Posterior cingulate gyrus (tissue), 11 donors: ENCODE measurements at regions not wholly inside any gene's neighbourhood (a gene's known extent, or its start where the extent isn't known, plus 50 kb on each side); places are given as distances from the start of the nearest gene placed in this dataset.
"Not testable (repeated sequence)": the region's sequence is repeated elsewhere in the genome, so short reads cannot be mapped to it uniquely, and the experiment has no call there.

Source experiments
- DNase-seq, 10 donors: peaks; one replicate each; pipeline versions ENCODE4 v3.0.0 to v3.0.0-alpha.2; 2020 to 2021; ENCODE audit warnings: mixed read lengths in 3 of 10
- intact Hi-C: fragments of 100-400 bp; cut with DNase I; formaldehyde crosslinking; loops from one replicate; pipeline ENCODE4 v1.15.1; 2023

- no peak for DNase-seq
- intact Hi-C loops = no loop called here
Measured at GRCh38 chr5:167295681-167296005, 995.8 kb upstream of the WWC1 start.

DNA sequence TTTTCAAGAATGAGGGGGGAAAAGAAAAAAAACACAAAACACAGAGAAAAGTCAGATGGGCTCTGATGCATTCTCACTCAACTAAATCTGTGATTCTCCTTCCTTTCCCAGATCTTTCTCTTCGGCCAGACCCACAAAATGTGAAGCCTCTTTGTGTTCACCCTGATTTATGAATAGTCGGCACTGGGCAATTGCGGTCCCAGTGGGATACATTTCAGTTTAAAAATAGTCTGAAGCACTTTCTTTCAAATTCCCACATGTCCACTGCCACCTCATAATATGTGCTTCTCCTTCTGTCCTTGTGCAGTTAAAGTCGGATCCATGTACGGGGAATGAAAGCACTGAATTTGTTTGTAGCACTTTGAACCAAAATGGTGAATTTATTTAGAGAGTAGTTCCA is 995.4 kb upstream of the WWC1 start:
- intact Hi-C loops = no loop called here
- DNase-seq = no peak

DNA sequence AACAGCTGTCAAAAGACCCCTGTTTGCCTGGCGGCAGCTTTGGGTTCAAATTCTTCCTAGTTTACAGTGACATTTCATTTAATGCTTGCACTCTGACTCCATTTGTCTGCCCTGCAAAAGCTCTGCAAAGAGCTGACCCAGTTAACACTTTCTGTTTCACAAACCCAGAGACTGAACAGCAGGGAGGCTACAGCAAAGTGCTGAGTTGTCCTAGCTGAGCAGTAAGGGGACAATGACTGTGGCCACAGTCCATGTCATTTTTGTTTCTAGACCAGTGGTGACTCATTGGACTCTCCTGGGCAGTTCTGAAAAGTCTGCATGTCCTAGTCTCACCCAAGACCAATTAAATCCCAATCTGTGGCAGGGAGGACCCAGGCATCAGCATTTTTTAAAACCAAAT is 994.8 kb upstream of the WWC1 start:
- DNase-seq = no peak
- intact Hi-C loops = no loop called here

DNA sequence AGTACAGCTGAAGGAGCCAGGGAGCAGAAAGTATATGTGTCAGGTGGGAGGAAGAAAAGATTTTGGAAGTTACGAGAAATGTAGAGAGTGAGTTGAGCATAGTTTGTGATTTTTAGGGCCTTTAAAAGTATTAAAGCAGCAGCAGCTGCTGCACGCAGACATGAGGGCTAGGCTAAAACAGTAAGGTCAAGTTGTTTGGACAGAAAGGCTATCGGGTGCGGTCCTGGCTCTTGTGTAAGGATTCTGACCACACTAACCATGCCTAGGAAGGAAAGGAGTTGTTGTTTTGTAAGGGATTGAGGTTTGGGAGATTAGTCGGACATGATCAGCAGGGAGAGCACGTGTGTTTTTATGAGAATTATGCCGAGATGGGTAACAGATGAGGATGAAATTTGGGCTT is 991.6 kb upstream of the WWC1 start:
- DNase-seq, intact Hi-C loops: not testable (repeated sequence)

- no peak for DNase-seq
- intact Hi-C loops = no loop called here
Measured at GRCh38 chr5:167303582-167303981, 987.9 kb upstream of the WWC1 start.

- intact Hi-C loops = no loop called here
- no peak for DNase-seq
Measured at GRCh38 chr5:167304834-167305469, 986.5 kb upstream of the WWC1 start.

DNA sequence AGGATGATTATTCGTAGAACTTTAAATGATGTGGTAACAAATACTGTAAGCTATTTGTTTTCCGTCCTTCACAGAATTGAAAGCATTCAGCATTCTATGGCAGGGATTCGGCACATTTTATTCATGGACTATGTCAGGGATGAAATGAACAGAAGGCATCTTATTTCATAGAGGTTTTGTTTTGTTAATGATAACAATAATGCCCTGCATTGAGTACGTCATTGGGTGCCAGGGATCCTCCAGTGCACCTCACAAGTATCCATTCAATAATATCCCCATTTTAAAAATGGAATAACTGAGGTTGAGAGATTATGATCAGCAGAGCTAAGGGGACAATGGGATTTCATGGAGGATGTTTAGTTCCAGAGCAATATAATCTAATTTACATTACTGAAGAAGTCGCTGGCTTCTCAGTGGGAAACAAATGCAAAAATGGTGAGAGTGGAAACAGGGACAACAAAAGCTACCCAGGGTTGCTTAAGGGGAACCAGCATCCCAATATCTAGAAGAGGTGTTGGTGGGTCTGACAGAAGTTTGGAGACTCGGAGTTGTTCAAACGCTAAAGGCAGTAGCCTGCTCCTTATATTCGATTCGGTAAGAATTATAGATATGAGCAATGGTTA is 985.7 kb upstream of the WWC1 start:
- intact Hi-C loops = no loop called here
- no peak for DNase-seq

DNA sequence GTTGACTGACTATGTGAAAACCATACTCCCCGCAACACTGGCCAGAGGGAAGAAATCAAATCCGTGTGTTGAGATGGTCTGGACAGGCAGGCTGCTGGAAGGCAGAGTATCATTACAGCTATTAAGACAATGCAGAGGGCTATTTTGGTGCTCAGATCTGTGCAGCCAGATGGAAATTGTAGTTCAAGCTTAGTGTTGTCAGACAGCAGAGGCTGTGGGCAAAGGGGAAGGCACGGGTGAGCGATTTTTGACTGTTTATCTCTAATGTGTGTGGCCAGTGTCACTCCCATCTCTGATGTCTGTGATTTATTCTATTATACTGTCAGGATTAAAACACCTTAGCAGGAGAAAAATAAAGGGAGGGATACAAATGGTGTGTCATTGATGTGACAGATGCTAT is 984.4 kb upstream of the WWC1 start:
- intact Hi-C loops = no loop called here
- DNase-seq = no peak

- DNase-seq = no peak
- intact Hi-C loops = no loop called here
Measured at GRCh38 chr5:167308466-167308865, 983.0 kb upstream of the WWC1 start.

GRCh38 chr5:167309941-167310517 is 981.4 kb upstream of the WWC1 start:
- no peak for DNase-seq
- intact Hi-C loops = no loop called here

GRCh38 chr5:167311340-167311739 is 980.1 kb upstream of the WWC1 start:
- no peak for DNase-seq
- intact Hi-C loops = no loop called here

GRCh38 chr5:167312225-167312624 is 979.2 kb upstream of the WWC1 start:
- intact Hi-C loops = no loop called here
- no peak for DNase-seq

- intact Hi-C loops = no loop called here
- no peak for DNase-seq
Measured at GRCh38 chr5:167315762-167316161, 975.7 kb upstream of the WWC1 start.

- intact Hi-C loops = no loop called here
- no peak for DNase-seq
Measured at GRCh38 chr5:167317884-167318283, 973.6 kb upstream of the WWC1 start.

DNA sequence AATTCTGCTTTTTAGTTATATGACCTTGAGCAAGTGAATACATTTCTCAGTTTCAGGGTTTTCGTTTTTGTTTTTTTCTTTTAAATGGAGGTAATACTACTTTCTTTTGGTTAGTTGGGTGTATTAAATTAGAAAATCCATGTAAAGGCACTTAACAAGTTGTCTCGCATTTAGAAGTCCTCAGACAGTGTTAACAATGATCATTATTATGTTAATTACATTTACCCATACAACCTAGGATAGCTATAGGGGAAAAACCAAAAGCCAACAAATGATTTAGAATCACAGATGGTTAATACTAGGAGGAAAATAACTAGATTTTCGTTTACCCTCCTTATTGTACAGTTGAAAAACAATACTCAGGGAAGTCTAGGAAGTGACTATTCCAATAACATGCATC is 972.2 kb upstream of the WWC1 start:
- intact Hi-C loops = no loop called here
- no peak for DNase-seq

DNA sequence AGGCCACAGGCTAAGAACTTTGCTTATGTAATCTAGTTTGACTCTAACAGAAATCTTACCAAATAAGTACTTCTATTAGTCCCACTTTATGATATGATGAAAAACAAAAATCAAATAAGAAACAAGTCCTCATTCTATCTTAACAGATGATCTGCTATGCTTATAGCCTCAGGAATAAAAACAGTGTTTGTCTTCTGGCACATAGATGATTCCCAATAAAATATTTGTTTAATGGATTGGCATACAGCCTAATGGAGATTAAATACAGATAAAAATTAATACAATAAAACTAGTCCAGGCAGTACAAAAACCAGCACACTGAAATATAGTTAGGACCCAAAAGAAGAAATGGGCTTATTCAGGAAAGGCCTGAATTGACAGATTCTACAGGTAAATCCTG is 971.4 kb upstream of the WWC1 start:
- intact Hi-C loops = no loop called here
- DNase-seq = no peak

DNA sequence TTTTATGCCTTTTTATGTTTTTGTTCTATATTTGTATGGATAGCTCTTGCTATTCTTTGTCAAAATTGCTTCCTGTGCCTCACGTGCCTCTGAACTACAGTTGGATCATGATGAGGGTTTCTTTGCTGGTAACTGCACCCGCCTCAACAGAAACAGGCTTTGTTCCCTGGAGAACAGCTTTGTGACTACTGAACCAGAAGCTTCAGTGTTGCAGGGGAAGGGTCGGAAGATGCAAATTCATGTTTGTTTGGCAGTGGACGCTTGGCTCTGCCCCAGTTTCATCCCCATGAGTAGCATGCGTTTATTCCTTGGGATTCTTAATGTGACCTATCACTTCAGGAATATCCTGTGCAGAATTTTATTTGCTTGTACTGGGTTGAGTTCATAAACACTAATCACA is 959.1 kb upstream of the WWC1 start:
- DNase-seq = no peak
- intact Hi-C loops = no loop called here

DNA sequence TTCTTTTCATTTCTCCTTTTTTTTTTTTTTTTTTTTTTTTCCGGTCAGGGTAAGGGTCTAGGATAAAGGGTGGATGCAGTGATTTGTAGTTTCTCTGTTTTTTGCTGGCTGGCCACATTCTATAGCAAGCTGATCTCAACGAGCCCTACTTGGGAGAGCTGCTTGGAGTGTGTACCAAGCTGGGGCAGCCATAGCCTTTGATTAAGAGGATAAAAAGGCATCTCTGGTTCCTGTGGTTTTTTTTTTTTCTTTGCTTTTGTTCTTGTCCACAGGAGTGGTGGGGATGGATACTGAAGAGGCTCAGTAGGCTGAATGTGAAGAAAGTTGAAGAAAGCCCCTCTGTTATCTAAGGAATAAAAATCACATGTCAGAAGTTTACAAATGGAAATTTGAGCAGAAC is 955.3 kb upstream of the WWC1 start:
- no peak for DNase-seq
- intact Hi-C loops = no loop called here

GRCh38 chr5:167339205-167339604 is 952.2 kb upstream of the WWC1 start:
- intact Hi-C loops = no loop called here

DNA sequence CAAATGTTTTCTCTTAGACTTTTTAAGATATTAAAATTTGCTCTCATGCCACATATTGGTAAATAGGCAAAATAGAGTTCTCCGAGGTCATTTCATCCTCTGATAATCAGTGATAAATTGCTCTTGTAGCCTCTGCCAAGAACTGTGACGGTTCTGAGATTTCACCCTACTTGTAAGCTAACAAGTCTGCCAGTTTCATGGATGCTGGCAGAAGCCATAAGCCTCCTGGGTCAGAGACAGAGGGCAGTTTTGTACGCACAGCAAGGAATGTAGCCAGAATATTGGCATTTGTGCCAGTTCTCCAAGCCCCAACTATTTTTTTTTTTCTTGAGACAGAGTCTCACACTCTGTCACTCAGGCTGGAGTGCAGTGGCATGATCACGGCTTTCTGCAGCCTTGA is 945.0 kb upstream of the WWC1 start:
- intact Hi-C loops = no loop called here
- no peak for DNase-seq

More at GRCh38 chr5:167339205-167339604, 952.2 kb upstream of the WWC1 start:
- no peak for DNase-seq

DNA sequence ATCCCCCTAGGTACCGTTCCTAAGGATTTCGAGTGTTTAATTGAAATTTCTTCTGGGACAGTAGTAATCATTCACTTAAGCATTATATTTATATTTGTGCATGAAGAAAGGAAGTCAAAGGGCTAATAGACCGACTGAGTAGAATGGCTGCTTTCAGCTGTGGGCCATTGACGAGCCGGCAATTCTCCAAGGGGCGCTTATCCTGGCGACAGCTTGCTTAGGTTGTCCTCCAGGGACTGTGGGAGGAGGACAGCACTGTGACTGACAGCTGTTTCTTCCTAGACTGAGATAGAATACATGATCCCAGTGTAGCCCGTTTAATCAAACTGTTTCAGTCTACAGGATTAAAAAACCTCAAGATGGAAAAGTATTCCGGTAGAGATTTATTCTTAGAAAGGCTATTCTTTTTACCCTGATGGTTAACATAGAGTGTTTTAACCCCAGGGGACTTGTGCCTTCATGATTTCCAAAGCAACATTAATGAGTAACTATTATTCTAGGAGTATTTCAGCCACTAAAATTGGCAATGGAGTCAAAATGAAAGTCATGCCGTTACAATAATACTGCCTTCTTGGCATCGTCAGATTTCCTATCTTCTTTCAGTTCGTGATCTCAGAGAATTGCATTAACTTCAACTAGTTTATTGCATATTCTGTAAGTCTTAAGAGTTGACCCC is 943.1 kb upstream of the WWC1 start:
- DNase-seq = no peak
- intact Hi-C loops = no loop called here

DNA sequence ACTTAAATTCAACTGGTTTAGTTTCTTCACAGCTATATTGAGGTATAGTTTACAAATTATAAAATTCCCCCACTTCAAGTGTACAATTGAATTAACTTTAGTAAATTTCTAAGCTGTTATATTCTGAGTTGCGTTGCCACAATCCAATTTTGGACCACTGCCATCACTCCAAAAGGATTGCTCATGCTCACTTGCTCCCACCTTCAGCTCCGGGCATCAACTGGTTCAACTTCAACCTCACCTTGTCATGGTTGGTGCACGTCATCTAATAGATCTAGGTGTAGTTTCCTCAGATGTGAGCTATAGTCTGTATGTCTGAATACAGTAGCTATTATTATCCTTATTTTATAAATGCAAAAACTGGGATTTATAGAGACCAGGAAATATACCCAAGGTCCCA is 942.5 kb upstream of the WWC1 start:
- no peak for DNase-seq
- intact Hi-C loops = no loop called here
